Mammary epithelial cell (primary cell): ENCODE measurements at regions not wholly inside any gene's neighbourhood (a gene's known extent, or its start where the extent isn't known, plus 50 kb on each side); places are given as distances from the start of the nearest gene placed in this dataset.

Experiments used
- CTCF ChIP-seq, 2 donors: IDR thresholded peaks in 1 of 2; conservative IDR thresholded peaks in 1 of 2; 2 replicates each; pipeline ENCODE4 v1.5.1; 2011 to 2012; ENCODE audit warnings: inconsistent platforms in 2 of 2, low read length in 2 of 2, mild to moderate bottlenecking in 2 of 2, control low read depth in 1 of 2, low read depth in 1 of 2; ENCODE audit not compliant: insufficient read depth in 1 of 2; ENCODE audit errors: extremely low read depth in 1 of 2
- EZH2 ChIP-seq: IDR thresholded peaks from 2 replicates; pipeline ENCODE4 v1.6.1; 2012; ENCODE audit warnings: low read length, inconsistent platforms, borderline replicate concordance

GRCh38 chr6:6784514-6785162 lies 196.1 kb downstream of the LY86 start:
- TF ChIP-seq CTCF (conservative IDR thresholded peaks at IDR 0.05 in 1 of 2, IDR thresholded peaks at IDR 0.05 in 1 of 2; ENCODE audit: extremely low read depth in 1 of 2, insufficient read depth in 1 of 2, low read depth in 1 of 2, low read length in 2 of 2), result no peak
- TF ChIP-seq EZH2, result no peak
